Right renal cortex interstitium (tissue), 3 donors: ENCODE measurements at regions not wholly inside any gene's neighbourhood (a gene's known extent, or its start where the extent isn't known, plus 50 kb on each side); places are given as distances from the start of the nearest gene placed in this dataset.

ENCODE experiments used
- DNase-seq, 3 donors: peaks; one replicate each; pipeline ENCODE4 v3.0.0-alpha.2; 2013; ENCODE audit warnings: low read depth in 3 of 3, low spot score in 2 of 3

DNA sequence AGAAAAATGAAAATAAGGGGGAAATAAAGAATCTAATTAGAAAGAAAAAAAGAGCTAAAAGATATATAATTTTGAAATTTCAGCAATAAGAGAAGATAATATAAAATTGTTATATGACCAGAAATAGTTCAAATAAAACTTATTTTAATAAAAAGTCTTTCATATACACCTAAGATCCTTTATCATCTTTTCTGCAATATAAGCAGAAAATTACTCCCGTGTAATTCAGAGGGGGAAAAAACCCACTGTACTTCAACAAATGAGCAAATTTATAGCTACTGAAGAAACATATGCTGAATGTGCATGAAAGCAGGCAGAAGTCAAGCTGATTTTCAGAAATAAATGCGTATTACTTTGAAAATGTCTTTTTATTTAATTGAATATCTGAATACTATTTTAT lies 771.3 kb downstream of the FAT4 start:
- DNase-seq = no peak

DNA sequence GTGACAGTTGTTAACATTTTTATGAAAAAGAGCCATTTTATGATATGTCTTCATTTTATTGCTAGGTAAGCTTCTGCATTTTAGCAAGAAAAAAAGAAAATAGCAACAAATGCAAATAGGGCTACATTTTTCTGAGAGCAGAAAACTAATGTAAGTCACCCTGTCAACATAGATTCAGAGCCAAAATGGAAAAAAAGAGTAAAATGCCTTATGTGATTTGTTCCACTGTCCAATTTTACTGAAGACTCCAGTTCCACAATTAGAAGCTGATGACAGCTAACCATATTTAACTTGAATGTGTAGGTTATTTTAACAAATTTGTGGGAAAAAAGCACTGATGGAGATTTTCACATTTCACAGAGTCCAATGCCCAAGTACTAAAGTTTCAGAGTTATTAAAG lies 772.3 kb downstream of the FAT4 start:
- DNase-seq = no peak

DNA sequence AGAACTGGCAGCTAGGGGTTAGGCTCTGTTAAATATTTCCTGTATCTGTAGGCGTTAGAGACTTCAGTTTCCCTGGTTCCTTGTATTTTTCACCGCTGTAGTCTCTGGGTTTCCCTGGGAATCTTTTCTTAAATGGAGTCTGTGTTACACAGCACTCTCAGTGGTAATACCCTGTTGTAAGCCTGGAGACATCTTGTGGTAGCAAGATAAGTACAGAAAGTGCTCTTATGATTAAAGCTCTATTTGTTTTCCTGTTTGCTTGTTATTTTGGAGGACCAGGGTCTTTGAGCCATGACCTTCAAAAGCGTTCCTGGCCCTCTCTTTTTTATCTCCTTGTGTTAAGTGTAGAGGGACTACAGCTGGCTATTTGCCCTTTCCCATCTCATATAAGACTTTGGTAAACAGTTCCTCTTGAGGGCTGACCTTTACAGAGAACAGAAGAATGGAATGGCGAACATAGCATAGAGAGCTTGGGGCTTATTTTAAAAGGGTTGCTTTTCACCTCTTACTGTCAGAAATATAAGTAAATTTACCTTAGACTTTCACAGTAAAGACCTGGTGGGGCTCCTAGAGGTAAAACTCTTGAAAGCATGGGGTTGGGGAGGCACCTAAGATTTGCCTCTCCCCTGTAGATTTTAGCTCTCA lies 782.5 kb downstream of the FAT4 start:
- no peak for DNase-seq

DNA sequence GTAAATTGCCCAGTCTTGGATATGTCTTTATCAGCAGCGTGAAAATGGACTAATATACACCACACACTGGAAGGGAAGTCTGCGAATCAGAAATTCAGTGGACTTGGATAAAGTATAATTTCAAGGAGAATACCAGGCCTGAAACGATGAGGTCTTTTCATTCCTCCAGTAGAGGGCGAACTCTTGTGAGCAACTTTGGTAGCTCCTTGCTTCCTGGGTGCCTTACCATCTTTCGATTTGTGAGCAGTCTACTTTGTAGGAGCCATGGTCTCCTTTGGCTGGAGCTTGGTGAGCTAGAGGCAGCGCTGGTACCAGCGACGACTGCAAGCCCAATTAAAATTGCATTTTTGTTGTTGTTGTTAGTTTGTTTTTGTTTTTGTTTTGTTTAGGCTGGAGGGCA lies 791.9 kb downstream of the FAT4 start:
- DNase-seq = no peak

DNA sequence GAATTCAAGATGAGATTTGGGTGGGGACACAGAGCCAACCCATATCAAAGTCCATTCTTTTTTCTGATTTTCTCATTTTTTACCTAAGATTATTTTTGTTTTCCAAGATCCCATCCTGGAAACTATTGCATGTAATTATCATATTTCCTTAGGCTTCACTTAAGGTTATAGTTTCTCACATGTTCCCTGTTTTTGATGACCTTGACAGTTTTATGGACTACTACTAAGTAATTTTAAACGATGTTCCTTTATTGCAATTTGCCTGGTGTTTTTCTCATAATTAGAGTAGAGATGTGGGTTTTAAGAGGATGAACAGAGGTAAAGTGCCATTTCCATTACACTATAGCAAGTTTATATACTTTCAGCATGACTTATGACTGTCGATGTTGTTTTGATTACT lies 795.1 kb downstream of the FAT4 start:
- no peak for DNase-seq

DNA sequence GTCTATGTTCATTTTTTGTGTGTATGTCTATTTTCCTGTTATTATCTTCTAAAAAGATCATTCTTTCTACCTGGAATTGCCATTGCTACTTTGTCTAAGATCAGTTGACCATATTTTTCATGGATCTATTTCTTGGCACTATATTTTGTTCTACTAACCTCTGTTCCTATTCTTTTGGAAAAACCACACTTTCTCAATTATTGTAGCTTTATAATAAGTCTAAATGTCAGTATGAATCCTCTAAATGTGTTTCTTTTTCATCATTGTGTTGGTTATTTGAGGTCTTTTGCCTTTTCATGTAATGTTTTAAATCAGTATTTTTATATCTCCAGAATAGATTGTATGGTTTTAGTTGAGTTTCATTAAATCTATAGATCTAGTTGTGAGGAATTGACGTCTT lies 798.3 kb downstream of the FAT4 start:
- DNase-seq = no peak

DNA sequence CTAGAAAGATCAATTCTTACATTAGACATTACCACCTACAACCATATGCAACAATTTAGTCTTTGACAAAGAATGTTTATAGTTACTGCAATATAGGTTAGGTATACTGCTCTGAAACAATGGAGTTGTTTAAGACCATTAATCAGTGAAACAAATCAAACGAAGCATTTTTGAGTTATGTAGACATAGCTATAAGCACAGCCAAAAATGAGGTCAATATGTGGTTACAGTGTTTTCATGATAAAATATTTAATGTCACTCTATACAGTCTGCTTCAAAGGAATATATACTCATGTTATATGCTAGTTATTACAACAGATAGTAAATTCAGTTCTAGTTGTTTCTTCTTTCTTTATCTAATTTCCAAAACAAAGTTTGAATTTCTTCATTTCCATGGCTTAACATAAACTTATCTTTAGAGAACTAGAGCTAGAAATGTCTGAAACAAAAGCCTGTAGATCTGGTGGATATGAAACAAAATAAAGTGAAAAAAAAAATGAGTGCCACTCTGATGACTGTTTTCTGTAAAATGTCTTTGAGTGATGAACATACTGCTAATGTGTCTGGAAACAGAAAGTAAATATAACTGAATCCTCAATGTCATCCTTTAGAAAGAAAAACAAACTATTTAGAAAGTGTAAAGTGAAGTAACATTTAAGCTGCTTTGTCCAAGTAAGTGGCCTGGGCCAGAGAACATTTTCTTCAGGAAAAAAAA lies 809.0 kb downstream of the FAT4 start:
- DNase-seq = no peak

DNA sequence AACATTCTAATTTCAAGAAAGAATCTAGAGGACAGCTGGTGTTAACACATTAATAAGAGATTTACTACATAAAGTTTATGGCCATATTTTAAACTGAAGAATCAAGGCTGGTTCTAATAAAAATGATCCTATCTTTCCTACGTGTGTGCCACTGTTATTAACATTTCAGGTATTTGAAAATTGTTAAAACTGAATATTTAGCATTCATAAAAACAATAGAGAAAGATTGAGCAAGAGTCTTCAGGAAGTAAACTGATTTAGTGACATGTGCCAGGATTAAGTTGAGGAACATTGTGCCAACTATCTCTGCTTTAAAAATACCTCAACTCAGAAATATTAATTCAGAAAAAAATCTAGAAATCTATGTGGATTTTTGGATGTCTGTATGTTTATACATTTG lies 810.1 kb downstream of the FAT4 start:
- DNase-seq = no peak

DNA sequence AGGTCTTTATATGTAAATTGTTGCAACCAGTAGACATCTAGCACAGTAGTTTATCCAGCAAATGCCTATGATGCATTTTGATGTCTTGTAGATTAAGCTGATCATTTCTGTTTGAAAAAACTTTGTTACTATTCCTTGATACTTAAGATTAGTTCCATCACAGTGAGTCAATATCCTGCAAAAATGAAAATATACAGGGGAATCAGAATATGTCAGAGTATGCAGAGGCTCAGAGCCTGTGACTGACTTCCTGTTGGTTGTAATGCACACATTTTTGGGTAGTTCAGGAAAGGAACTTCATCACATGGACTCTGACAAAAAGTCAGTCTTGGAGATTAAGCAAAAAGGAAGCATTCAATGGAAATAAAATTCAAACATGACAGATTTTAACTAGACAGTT lies 815.5 kb downstream of the FAT4 start:
- DNase-seq = no peak

DNA sequence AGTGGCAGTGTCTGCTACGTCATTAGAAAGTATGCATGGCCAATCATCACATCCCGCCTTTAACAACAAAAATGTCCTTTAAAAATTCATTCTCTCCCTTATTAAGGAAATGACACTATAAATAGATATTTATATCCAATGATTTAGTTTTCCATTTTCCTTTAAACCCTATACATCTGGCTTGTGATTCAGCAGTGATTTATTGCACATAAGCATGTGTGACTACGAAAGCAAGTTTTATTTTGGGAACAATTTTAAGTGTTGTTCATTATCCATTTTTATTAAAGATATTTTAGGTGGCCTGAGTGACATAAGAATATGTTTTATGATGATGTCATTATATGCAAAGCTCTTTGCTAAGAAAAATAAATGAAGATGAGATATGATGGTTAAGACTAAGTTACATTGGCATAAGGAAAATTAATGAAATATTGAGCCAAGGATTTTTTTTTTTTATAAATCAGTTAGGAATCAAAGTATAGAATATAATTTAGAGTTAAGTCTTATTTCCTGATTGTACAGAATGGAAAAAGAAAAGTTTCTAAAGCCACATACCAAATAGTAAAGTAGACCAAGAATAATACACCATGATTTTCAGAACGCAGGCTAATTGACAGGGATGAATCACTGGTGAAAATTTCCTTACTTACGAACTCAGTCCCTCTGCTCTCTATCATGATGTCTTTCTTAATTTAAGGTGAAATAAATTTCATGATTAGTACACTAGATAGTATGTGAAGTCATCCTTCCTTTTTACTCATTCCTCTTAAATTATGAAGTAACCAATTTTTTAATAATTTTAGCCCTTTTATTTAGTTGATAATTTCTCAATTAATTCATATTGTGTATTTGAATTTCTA lies 822.4 kb downstream of the FAT4 start:
- DNase-seq = no peak

DNA sequence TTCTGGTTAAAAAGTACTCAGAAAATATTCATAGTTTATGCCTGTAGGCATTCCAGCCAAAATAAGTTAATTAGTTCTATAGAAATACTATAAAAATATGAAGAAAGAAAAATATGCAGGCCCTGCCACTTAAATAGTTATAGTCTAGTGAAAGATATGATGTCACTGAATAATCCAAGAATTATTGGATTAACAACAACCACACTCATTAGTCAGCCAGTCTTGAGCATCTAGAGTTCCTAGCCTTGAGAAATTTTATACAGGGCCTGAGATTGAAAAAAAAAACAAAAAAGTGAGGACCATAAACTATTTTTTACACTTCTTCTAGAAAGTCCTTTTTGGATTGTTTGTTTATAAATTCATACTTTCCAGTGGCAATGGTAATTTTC lies 823.0 kb downstream of the FAT4 start:
- DNase-seq = no peak

DNA sequence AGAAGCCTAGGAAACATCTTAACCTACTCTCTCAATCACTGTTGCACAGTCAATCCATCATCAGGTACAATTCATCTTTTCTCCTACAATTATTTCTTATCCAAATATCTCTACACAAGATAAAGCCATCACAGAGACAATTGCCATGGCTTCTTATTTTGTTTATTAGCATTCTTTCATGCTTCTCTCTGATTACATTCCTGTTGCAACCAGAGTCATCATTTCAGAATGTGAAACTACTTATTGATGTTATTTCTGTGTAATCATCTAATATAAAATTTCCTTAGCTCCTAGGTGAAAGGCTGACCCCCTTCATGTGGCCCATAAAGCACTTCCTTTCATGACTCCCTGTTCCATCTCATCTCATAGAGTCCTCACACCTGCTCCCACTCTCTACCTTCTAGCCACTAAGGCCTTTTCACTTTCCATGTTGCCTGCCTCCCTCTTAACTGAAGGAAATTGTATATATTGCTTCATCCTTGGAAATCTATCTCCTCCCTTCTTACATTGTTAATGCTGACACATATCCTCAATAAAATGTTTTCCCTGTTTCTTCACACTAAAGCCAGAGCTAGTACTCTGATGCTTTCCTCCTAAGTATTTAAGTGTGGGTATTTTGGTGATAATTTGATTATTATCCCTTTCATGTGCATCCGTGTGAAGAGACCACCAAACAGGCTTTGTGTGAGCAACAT lies 829.9 kb downstream of the FAT4 start:
- no peak for DNase-seq

DNA sequence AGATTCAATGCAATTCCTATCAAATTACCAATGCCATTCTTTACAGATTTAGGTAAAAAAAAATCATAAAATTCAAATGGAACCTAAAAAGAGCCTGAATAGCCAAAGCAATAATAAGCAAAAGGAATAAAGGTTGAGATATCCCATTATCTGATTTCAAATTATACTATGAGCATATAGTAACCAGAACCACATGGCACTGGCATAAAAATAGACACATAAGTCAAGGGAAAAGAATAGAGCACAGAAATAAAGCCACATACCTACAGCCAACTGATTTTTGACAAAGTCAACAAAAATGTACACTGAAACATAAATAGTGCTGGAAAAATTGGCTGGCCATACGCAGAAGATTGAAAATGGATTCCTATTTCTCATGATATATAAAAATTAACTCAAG lies 853.7 kb downstream of the FAT4 start:
- DNase-seq = no peak

DNA sequence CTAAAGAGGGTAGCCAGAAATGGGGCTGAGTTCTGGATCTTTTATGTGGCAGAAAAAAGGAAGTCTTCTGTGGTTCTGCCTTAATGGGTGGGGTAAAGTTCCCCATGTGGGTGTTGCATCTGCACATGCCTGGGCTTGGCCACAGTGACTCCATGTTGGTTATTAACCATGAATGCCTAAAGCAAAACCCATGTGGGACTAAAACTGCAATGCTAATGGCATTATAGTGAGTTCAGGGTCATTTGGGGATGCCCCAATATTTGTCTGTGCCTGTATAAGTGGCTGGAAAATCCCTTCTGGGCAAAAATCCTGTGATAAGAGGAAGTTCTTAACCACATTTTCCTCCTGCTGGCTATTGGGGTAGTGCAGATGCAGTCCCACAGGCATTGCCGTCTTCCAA lies 857.4 kb downstream of the FAT4 start:
- no peak for DNase-seq

DNA sequence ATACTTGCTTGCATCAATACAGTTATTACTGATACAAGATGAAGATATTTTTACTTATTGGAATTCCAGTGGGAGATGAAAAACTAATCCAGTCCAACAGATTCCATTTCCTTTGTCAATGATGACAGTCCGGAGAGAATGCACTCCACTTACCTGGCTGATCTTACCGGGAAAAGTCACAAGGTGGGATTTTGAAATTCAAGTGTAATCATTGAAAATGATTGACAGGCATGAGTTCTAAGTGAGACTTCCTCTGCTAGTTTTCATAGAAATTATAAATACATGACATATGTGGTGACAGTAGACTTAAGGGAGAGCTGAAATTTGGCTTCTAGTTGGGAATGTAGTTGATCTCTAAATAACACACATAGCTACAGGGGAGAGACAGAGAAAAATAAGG lies 859.9 kb downstream of the FAT4 start:
- no peak for DNase-seq

DNA sequence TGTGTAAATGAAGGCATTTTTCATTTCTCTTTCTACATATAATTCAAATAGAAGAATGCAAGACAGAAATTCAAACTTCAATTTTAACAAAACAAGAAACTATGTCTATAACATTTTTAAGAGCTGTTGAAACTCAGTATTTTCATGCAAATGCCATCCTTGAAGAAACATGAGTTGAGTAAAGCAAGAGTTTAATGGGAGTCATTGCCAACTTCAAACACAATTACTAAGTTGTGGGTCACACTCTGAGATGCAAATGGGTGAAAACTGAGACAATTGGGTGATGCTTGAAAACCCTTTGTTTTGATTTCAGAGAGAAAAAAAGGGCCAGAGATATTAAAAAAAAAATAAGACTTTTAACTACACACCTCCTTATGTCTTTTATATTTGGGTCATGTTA lies 865.9 kb downstream of the FAT4 start:
- no peak for DNase-seq

DNA sequence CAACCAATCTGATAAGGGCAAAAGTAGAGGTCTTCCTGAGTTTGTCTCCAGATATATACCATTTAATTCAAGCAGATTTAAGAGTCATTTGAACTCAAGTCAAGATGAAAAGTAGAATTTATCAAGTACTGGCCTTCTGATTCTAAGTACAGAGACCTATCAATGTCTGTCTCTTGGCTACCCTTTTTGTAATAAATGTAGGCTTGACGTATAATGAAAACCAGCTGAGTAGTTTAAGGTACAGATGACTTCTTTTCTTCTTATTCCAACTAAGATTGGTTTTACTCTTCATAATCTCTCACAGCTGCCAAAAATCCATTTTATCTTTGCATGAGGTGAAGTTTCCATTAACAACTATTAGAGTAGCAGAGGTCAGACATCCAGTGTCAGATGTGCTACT lies 867.6 kb downstream of the FAT4 start:
- DNase-seq = no peak

DNA sequence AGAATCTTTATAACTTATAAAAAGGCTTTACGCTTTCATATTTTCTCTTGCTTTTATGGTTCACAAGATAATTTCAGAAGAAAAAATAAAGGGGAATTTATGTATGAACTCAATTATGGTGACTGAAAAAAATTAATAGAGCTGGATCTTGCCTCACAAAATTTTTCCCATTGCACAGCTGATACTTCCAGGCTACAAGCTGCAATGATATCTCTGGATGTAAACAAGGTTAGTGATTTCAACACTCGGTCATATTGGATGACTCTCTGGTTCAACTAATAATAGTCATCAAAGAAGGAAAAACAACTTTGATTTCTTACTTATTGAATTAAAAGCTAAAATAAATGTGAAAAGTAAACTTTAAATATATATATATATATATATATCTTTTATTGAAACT lies 868.0 kb downstream of the FAT4 start:
- no peak for DNase-seq

DNA sequence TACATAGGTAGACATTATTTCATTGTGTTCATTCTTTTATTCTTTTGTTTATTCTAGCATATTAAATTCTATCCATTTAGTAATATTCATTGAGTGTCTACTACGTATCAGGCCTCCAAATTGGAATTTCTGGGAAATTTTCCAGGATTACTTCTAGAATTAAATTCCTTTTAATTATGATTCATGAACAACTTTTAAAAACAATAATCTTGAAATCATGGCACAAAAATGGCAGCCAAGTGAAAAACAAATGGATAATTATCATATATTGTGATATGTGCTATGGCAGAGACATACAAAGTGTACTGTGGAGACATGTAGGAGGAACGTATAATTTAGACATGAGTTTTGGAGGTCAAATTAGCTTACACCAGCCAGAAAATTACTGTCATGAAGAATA lies 868.5 kb downstream of the FAT4 start:
- no peak for DNase-seq

DNA sequence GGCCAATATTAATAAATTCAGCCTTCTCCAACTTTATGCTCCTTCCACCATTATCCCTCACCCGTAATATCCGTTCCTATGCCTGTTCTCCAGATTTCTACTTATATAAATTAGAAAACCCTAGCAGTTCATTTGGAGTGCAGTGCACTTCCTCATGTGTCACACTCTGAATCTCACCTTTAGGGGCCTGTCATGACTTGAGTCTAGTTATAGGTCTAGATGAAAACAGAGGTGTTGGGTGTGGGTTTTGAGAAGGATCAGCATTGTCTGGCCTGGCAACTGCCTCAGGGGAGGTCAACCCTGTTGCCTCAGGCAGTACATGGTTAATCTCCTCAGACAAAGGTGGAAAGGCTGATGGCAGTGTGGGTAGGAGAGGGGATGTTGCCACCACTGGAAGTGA lies 876.8 kb downstream of the FAT4 start:
- no peak for DNase-seq

DNA sequence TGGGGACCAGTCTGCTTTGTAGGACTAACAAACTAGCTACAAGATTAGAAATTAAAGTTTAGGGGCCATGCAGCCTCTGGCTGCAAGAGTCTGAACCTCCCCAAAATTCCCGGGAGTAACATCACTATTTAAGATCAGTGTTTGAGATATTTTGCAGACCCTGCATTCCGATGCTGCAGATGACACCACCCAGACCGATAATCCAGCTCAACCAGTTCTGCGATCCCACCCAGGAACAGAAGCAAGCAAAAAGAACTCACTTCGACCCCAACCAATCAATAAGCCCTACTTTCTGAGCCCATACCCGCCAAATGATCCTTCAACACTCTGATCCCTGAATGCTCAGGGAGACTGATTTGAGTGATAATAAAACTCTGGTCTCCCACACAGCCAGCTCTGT lies 877.8 kb downstream of the FAT4 start:
- DNase-seq = no peak
